Right lobe of liver (tissue), 4 donors: ENCODE measurements at regions not wholly inside any gene's neighbourhood (a gene's known extent, or its start where the extent isn't known, plus 50 kb on each side); places are given as distances from the start of the nearest gene placed in this dataset.

Source experiments
- POLR2A ChIP-seq: fragments of 450-650 bp; IDR thresholded peaks from one replicate; pipeline ENCODE4 v1.6.1; 2017; ENCODE audit warnings: antibody characterized with exemption, mild to moderate bottlenecking
- TF ChIP-seq, protein P1 (sequence below), 4 donors: fragments of 200-600 bp in 3 of 4; fragments of 450-650 bp in 1 of 4; IDR thresholded peaks; one replicate each; pipeline versions ENCODE4 v1.5.1 to v1.8.0; 2016 to 2022; ENCODE audit warnings: antibody characterized with exemption in 4 of 4, mild to moderate bottlenecking in 2 of 4
- donor health status: DM: no; HTN: no; CAD: no.
- donor health status: DM: no; HTN: no; CAD: no.
- donor health status: DM: no; HTN: yes; CAD: no.

DNA sequence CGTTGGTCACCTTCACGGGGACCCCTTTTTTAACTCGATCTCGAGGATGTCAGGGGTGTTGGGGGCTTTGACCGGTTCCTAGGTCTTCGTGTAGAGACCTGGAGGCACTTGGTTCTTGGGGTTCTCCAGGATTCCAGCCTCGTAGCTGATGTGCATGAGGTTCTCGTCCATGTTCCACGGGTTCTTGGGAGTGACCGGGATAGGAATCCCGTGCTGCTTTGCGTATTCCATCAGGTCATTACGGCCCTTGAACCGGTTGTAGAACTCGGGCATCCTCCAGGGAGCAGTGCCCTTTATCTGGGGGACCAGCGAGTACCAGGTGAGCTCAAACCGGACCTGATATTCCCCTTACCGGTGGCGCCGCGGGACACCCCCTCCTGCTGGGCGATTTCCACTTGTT is 88.0 kb upstream of the RIPOR2 start:
- no peak for TF ChIP-seq POLR2A
- TF ChIP-seq, protein P1, sequence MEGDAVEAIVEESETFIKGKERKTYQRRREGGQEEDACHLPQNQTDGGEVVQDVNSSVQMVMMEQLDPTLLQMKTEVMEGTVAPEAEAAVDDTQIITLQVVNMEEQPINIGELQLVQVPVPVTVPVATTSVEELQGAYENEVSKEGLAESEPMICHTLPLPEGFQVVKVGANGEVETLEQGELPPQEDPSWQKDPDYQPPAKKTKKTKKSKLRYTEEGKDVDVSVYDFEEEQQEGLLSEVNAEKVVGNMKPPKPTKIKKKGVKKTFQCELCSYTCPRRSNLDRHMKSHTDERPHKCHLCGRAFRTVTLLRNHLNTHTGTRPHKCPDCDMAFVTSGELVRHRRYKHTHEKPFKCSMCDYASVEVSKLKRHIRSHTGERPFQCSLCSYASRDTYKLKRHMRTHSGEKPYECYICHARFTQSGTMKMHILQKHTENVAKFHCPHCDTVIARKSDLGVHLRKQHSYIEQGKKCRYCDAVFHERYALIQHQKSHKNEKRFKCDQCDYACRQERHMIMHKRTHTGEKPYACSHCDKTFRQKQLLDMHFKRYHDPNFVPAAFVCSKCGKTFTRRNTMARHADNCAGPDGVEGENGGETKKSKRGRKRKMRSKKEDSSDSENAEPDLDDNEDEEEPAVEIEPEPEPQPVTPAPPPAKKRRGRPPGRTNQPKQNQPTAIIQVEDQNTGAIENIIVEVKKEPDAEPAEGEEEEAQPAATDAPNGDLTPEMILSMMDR (IDR thresholded peaks at IDR 0.05) = no peak
